Lower leg skin (tissue), 4 donors: ENCODE measurements at regions not wholly inside any gene's neighbourhood (a gene's known extent, or its start where the extent isn't known, plus 50 kb on each side); places are given as distances from the start of the nearest gene placed in this dataset.

Experiments used
- DNase-seq, 2 donors: peaks; one replicate each; pipeline ENCODE4 v3.0.0-alpha.2; 2019; ENCODE audit warnings: low spot score in 2 of 2
- H3K4me3 ChIP-seq: fragments of 200-600 bp; sonication (generic); 2 replicates; pipeline ENCODE4 v1.5.1; 2017; ENCODE audit warnings: mild to moderate bottlenecking, low read depth; ENCODE audit not compliant: poor library complexity, severe bottlenecking
- CTCF ChIP-seq, 3 donors: fragments of 450-650 bp; IDR thresholded peaks; one replicate each; pipeline ENCODE4 v1.5.1; 2016; ENCODE audit warnings: antibody characterized with exemption in 3 of 3, mild to moderate bottlenecking in 3 of 3, moderate library complexity in 2 of 3
- POLR2A ChIP-seq, 2 donors: fragments of 450-650 bp; IDR thresholded peaks; one replicate each; pipeline ENCODE4 v1.6.1; 2016 to 2017; ENCODE audit warnings: antibody characterized with exemption in 2 of 2, mild to moderate bottlenecking in 1 of 2, moderate library complexity in 1 of 2
- WGBS, 2 donors: methylation state at CpG; one replicate each; pipeline ENCODE4 v1.1.5; 2018; 5-methylcytosine and 5-hydroxymethylcytosine counted together
- intact Hi-C: fragments of 100-400 bp; cut with DNase I; formaldehyde crosslinking; loops from one replicate; pipeline ENCODE4 v1.15.0; 2023; ENCODE audit warnings: low total_unique reads

GRCh38 chr22:22751043-22751603 is 106.7 kb downstream of the GGTLC2 start:
- TF ChIP-seq CTCF (IDR thresholded peaks at IDR 0.05) = no peak
- no peak for TF ChIP-seq POLR2A (IDR thresholded peaks at IDR 0.05)
- no peak overlapping the region for H3K4me3 ChIP-seq
- intact Hi-C loops = no loop called here
- peak in 1 of 2 donors; percentile 59 for DNase-seq
- 93 to 95% methylated on average over 2 of the region's 2 CpGs for WGBS, 2 donors

GRCh38 chr22:22752199-22752555 is 107.8 kb downstream of the GGTLC2 start:
- intact Hi-C loops = no loop called here
- TF ChIP-seq CTCF (IDR thresholded peaks at IDR 0.05) (no peak), POLR2A (IDR thresholded peaks at IDR 0.05) (no peak)

GRCh38 chr22:22752556-22753477 is 108.4 kb downstream of the GGTLC2 start:
- intact Hi-C loops = no loop called here
- WGBS, 2 donors = 49 to 51% methylated on average over 12 of the region's 12 CpGs
- H3K4me3 ChIP-seq = no peak overlapping the region
- TF ChIP-seq POLR2A (IDR thresholded peaks at IDR 0.05) (no peak), CTCF (IDR thresholded peaks at IDR 0.05) (no peak)
- peak; percentile 60 to 85 for DNase-seq

More at GRCh38 chr22:22752199-22752555, 107.8 kb downstream of the GGTLC2 start:
- no peak for DNase-seq
- WGBS, 2 donors = 78 to 100% methylated on average over 1 of the region's 1 CpG
- no peak overlapping the region for H3K4me3 ChIP-seq

- no peak for TF ChIP-seq CTCF (IDR thresholded peaks at IDR 0.05)
- no peak for TF ChIP-seq POLR2A (IDR thresholded peaks at IDR 0.05)
- peak in 1 of 2 donors; percentile 86 for DNase-seq
- no peak overlapping the region for H3K4me3 ChIP-seq
- 15 to 22% methylated on average over 7 of the region's 7 CpGs for WGBS, 2 donors
- intact Hi-C loops = no loop called here
Measured at GRCh38 chr22:22753526-22754267, 109.3 kb downstream of the GGTLC2 start.

- 93 to 97% methylated on average over 3 of the region's 3 CpGs for WGBS, 2 donors
- no peak overlapping the region for H3K4me3 ChIP-seq
- no peak for TF ChIP-seq POLR2A (IDR thresholded peaks at IDR 0.05)
- TF ChIP-seq CTCF (IDR thresholded peaks at IDR 0.05) = no peak
- no peak for DNase-seq
- intact Hi-C loops = no loop called here
Measured at GRCh38 chr22:22754268-22754657, 109.8 kb downstream of the GGTLC2 start.
